ENCODE measurements at regions not wholly inside any gene's neighbourhood (a gene's known extent, or its start where the extent isn't known, plus 50 kb on each side); places are given as distances from the start of the nearest gene placed in this dataset.
"Not testable (repeated sequence)": the region's sequence is repeated elsewhere in the genome, so short reads cannot be mapped to it uniquely, and the experiment has no call there.

DNA sequence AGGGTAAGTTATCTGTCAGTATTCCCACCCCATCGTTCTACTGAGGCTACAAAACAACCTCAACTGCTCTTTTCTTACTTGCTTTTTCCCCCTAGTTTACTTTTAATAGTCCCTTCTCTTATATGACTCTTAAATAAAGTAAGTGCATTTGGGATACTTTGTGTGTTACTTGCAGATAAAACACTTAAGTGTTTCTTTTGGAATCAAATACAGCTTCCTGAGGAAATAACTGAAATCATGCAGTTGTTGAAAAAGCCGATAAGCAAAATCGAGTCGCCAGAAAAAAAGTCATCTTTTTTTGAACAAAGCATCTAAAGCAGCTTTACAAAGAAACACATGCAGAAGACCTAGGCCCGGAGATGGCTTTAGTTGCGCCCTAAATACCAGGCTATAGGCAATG lies 53.5 kb upstream of the EPB41L4A start:
- DNase-seq = no peak

DNA sequence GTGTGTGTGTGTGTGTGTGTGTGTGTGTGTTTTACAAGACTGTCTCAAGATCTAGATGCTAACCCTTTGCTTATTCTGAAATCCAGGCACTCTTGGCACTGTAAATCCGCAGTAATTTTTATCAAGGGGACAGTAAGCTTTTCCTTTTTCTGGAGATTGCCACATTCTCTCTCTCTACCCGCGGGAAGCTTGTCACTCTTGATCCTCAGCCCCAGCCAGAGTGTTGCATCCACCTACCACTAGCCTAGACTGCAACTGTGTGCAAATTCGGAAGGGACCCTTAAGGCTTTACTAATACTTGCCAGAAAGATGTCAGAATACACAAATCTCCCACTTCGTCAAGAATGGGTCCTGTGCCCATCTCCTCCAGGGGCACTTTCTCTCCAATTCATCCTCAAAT lies 54.9 kb upstream of the EPB41L4A start:
- DNase-seq = no peak

DNA sequence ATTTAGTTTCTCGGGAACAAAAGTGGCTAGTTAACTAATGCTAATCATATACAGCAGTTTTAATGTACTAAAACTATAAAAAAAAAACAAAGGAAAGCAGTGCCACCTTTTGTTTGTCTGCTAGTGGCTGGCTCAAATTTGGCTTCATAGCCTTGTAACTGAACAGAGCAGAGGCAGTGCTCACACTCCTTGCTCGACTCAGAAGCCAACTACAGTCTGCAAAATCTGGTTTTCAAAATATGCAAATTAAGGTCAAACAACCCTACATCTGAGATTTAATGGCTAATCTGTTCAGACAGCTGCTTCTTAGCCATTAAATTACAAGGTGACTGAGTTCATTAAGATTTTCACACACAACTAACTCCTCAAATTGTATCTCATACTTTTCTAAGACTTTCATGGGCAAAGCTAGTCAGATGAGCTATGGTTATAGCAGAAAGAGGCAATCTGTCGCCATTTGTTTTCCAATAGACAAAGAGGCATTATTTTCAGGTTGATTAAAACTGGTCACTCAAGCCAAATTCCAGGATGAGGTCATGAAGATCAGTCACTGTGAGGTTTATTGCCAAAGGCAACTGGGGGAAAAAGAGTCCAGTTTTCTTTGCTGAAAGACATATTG lies 56.8 kb upstream of the EPB41L4A start:
- DNase-seq = no peak

DNA sequence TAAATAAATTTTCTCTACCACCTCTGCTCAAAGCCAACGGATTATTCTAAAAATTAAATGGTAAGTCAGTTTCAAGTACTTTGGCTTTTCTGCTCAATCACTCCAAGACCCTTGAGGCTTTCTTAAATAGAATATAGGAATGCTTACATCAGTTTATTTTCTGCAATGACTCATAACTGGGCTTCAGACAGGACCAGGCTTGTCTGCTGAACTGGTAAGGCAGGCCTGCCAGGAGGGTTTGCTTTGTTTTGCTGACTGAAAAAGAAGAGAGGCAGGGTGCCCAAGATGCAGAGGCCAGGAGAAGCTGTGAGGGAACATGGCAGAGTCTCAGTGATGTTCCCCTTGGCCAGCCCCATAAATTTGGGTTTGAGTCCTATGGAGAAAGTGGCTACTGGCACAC lies 60.3 kb upstream of the EPB41L4A start:
- no peak for DNase-seq

DNA sequence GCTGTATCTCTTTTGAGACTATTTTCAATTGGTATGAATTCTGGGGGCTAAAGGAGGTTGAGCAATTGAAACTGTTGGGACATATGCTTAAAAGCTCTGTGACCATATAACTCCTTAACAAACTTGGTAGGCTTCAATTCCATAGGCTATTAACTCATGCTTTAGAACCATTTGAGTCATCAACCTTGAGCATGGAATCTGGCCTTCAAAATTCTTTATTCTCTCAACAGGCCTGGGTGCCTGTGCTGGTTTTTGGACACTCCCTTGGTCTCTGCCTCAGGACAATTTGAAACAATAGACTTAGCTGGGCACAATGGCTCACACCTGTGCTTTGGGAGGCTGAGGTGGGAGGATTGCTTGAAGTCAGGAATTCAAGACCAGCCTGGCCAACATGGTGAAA lies 61.4 kb upstream of the EPB41L4A start:
- DNase-seq = no peak

DNA sequence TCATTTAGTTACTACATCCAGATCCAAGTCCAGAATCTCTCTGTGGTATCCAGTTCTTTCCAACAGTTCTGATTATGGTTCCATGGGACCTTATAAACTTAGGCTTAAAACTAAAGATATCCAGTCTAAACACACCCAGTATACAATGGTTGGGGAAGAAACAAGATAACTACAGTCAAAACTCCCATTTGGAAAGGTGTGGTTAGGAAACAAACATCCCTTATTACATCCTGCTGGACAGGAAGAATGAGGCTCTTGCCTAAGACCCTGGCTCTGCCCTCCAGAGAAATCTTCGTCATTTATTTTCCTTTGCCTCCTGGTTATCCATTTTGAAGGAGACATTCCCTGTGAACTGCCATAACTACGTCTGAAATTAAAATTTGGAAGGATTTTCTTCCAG lies 64.6 kb upstream of the EPB41L4A start:
- DNase-seq = no peak

DNA sequence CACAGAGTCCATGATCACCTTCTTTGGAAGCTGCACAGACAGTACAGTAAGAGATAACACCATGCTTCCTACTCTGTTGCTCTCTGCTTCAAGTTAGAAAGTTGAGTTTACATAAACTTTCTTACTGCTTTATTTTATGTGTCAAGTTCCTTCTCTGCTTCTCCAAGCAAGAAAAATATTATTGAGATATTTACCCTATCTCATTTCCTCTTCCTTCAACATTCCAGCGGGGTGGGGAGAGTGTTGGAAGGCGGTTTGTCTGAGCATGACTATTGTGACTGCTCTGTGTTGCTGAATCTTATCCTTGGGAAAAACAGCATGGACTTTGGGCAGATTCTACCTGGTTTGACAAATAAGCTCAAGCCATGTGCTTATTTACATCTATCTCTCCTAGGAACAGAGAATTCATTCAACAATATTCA lies 66.9 kb upstream of the EPB41L4A start:
- DNase-seq = no peak

DNA sequence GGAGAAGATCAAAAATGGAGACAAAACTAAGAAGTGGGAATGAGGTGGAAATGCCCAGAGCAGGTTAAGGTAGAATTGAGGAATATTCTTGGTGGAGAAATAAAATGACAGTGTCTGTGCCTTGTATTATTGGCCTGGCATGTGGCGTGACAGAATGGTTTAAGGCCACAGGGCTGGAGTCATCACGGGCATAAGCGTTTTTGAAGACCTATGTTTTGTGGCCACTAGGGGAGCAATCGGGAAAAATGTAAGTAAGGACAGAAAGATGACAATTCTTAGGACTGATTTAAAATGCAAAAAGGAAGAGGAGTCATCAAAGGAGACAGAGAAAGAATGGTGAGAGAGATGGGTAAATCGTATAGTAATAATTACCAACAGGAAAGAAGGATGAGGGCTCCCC lies 72.2 kb upstream of the EPB41L4A start:
- no peak for DNase-seq

DNA sequence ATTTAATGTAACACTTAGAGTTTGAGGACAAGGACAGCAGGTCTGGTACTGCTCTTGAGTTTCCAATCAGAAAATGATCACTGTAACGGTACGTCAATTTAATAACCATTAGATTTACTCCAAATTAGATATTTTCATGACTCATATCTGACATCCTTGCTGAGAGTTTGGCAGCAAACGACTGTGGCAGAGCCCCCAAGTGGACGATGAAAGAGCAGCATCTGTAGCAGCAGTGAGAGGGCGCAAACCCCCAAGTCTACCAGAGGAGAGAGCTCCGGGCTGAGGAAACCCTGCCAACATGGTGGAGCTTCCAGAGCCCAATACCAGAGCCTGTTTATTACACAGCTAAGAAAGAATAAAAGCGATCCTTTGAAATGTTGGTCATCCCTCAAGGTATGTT lies 73.2 kb upstream of the EPB41L4A start:
- no peak for DNase-seq

DNA sequence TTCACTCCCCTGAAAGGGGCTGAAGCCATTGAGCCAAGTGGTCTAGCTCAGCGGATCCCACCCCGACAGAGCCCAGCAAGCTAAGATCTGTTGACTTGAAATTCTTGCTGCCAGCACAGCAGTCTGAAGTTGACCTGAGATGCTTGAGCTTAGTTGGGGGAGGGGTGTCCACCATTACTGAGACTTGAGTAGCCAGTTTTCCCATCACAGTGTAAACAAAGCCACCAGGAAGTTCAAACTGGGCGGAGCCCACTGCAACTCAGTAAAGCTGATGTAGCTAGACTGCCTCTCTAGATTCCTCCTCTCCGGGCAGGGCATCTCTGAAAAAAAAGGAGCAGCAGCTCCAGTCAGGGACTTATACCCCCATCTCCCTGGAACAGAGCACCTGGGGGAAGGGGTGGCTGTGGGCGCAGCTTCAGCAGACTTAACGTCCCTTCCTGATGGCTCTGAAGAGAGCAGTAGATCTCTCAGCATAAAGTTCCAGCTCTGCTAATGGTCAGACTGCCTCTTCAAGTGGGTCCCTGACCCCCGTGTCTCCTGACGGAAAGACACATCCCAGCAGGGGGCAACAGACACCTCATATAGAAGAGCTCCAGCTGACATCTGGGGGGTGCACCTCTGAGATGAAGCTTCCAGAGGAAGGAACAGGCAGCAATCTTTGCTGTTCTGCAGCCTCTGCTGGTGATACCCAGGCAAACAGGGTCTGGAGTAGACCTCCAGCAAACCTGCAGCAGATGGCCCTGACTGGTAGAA lies 84.8 kb upstream of the EPB41L4A start:
- DNase-seq = not testable (repeated sequence)

DNA sequence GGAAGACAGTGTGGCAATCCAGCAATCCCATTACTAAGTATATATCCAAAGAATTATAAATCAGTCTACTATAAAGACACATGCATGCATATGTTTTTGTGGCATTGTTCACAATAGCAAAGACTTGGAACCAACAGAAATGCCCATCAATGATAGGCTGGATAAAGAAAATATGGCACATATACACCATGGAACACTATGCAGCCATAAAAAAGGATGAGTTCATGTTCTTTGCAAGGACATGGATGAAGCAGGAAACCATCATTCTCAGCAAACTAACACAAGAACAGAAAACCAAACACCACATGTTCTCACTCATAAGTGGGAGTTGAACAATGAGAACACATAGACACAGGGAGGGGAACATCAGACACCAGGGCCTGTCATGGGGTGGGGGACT lies 90.0 kb upstream of the EPB41L4A start:
- not testable (repeated sequence) for DNase-seq

DNA sequence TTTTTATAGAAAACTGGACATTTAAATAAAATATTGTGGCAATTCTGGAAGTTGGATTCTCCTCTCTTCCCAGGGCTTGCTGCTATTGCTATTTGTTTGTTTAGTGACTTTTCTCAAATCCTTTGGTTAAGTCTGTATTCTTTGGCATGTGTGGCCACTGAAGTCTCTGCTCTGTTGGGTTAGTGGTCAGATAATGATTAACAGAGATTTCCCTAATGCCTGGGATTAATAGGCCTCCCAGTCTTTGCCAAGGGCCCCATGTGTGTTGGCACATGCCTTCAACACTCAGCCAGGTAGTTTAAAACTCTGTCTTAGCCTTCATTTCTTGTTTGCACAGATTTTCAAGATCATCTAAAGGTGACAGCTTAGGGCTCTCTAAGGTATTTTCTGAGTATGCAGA lies 92.8 kb upstream of the EPB41L4A start:
- DNase-seq = no peak

DNA sequence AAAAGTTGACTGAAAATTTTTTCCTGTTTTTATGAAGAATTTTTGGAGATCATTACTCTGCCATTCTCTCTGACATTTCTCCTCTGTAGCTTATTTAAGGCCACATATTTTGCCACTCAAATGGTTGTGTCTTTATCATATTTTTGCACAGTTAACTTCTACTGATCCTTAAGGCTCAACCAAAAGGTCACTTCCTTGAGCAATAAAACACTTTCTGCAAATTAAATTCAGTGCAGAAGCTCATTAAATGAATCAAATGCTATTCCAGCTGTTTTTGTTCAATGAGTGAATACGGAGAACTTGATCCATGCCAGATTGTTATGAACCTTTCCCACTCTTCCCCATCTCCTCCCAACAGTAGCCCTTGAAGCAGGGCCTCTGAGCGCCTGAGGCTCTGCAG lies 93.8 kb upstream of the EPB41L4A start:
- DNase-seq = no peak

DNA sequence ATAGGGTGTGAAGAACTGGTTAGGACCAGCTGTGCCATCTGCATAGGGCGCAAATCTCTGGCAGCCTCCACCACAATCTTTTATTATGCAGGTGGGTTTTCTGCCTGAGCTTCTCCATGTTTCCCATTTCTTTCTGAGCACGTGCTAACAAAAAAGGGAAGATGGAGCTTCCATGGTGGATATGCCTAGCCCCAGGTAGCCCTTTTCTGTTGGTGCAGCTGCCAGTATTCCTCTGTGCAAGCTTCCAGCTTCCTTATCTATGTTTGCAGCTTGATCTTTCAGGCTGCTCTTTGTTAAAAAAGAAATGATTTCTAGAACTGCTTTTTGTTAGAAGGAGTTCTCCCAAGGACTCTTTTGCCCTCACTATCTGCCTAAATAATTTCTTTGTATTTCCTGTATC lies 95.0 kb upstream of the EPB41L4A start:
- no peak for DNase-seq

DNA sequence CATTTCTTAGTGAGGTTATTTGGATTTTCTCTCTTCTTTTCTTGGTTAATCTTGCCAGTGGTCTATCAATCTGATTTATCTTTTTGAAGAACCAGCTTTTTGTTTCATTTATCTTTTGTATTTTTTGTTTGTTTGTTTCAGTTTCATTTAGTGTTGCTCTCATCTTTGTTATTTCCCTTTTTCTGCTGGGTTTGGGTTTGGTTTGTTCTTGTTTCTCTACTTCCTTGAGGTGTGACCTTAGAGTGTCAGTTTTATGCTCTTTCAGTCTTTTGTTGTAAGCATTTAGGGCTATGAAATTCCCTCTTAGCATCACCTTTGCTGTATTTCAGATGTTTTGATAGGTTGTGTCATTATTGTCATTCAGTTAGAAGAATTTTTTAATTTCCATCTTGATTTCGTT lies 101.4 kb upstream of the EPB41L4A start:
- not testable (repeated sequence) for DNase-seq

DNA sequence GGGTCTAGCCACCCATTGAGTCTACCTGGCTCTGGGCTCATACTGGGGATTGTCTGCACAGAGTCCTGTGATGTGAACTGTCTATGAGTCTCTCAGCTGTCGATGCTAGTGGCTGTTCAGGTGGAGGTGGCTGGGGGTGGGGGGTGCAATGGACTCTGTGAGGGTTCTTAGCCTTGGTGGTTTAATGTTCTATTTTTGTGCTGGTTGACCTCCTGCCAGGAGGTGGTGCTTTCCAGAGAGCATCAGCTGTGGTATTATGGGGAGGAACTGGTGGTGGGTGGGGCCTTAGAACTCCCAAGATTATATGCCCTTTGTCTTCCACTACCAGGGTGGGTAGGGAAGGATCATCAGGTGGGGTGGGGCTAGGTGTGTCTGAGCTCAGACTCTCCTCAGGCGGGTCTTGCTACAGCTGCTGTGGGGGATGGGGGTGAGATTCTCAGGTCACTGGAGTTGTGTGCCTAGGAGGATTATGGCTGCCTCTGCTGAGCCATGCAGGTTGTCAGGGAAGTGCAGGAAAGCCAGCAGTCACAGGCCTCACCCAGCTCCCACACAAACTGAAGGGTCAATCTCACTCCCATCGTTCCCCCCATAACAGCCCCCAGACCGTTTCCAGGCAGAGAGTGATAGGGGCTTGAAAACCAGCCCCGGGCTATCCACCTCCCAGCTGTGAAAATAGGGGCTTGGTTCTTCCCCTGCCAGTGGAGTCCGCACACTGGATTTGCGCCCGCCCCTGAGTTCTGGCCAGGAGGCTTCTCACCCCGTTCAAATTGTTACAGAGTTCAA lies 104.0 kb upstream of the EPB41L4A start:
- not testable (repeated sequence) for DNase-seq

DNA sequence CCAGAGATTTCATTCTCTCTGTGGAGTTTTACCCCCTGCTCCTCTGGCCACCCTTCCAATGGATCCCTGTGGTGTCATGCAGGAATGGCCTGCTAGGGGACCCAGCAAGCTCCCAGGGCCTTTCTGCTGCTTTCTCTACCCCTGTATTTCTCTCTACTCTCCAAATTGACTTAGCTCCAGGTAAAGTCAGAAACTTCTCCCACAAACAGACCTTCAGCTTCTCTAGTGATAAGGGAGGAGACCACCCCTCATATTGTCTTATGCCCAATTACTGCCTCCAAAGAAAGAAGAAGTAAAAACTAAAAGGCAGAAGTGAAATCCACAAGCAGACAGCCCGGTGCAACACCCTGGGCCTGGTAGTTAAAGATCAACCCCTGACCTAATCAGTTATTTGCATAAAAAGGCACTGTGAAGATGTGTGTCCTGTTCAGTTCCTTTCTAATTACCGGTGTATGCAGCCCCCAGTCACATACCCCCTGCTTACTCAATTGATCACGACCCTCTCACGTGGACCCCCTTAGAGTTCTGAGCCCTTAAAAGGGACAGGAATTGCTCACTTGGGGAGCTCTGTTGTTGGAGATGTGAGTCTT lies 104.7 kb upstream of the EPB41L4A start:
- not testable (repeated sequence) for DNase-seq

DNA sequence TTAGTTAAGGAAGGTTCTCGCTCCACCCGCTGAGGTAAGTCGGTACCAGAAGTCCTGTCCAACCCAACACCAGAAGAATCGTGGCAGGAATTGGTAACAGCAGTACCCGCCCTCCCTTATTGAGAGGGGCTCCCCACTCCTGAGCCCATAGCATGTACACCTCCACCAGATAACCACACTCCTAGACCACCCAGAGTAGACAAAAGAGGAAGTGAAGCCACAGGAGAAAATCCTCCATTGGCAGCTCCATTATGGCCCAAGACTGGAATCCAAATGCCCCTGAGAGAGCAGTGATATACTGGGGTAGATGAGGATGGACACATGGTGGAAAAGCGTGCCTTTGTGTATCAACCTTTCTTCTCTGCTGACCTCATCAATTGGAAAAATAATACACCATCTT lies 106.1 kb upstream of the EPB41L4A start:
- no peak for DNase-seq

DNA sequence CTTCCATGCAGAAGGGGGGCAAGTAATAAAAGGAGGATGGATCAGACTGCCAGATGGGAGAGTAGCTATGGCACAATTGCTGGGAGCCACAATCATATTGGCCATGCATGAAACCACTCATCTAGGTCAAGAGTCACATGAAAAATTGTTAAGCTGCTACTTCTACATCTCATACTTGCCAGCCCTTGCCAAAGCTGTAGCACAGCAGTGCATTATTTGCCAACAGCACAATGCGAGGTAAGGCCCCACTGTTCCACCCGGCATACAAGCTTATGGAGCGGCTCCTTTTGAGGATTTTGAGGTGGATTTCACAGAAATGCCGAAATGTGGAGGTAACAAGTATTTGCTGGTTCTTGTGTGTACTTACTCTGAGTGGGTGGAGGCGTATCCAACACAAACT lies 109.9 kb upstream of the EPB41L4A start:
- DNase-seq = no peak

DNA sequence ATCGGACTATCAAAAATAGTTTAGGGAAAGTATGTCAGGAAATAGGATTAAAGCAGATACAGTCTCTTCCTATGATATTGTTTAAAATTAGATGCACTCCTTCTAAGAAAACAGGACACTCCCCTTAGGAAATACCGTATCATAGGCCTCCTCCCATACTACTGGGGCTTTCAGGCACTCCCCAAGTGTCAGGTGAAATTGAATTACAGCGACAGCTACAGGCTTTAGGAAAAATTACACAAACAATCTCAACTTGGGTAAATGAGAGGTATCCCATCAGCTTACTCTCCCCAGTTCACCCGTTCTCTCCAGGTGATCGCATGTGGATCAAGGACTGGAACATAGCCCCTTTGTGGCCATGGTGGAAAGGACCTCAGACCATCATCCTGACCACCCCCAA lies 110.4 kb upstream of the EPB41L4A start:
- DNase-seq = no peak

DNA sequence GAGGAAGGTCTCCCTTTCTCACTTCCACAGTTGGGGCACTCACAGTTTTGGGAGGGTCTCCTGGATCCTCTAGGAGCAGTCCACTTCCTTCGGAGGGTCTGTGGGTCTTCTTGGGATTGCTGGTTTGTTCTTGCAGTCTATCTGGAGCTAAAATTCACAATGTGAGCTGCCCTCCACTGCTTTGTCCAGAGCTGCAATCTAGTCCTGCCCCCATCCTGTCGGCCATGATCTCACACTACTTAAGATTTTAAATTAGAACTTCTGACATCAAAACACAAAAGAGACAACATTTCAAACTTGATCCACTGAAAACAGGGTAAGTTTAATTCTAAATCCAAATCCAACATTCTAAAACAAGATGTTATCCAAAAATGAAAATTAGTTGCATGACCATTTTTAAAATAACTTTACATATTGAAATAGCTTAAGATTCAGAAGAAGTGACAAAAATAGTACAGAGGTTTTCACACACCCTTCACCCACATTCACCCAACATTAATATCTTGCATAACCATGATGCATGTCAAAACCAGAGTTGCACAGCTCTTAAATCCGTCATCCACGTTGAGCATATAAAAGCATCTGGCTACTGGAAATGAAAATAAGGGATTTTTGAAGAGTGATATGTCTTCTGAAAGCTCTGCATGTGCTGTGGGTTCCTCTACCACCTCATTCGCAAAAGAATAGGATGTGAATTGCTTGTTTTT lies 113.7 kb upstream of the EPB41L4A start:
- no peak for DNase-seq

DNA sequence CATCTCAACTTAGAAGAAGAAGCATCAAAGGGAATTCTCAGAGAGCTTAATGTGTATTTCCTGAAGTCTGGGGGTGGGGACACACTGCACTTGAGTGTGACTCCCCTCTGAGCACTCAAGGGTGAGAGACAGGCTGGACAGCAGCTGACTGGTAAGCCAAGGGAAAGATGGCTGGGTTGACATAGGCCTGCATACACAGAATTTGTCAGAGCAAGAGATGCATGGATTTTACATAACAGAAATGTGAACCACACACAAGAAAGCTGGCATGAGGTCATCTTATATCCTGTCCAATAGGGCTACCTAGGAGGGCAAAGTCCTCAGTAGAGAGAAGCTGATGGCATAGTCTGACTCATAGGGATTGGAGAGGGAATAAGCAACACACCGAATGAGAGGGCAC lies 114.3 kb upstream of the EPB41L4A start:
- no peak for DNase-seq

DNA sequence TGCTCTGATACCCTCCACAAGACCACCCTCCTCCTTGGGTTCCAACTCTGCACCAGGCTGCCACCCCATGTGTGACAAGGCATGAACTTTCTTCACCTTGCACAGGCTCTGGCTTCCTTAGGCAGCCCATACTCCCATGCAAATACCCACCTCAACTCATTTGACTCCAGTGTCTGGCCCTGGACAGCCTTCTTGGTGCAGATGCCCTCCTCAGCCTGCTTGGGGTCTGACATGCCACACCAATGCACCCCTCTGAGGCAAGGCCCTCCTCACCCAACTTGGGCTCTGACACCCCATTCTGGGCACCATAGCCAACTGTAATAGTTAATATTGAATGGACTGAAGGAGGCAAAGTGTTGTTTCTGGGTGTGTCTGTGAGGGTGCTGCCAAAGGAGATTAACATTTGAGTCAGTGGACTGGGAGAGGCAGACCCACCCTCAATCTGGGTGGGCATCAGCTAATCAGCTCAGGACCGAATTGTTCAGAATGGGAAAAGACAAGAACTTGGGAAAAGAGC lies 115.0 kb upstream of the EPB41L4A start:
- DNase-seq = no peak
